ENCODE measurements at regions not wholly inside any gene's neighbourhood (a gene's known extent, or its start where the extent isn't known, plus 50 kb on each side); places are given as distances from the start of the nearest gene placed in this dataset.

GRCh38 chr4:180190382-180190781 is 2052.8 kb upstream of the TENM3 start:
- H3K36me3 ChIP-seq (ENCODE audit: control insufficient read depth, insufficient read depth, low read length): no peaks in the 10 kb centered on the region
- H3K4me3 ChIP-seq (ENCODE audit: low read depth, low read length): no peak overlapping the region
- WGBS (ENCODE audit: insufficient coverage): no CpG with 5 or more reads among the region's 2 CpGs
- no peaks in the 10 kb centered on the region for H3K4me1 ChIP-seq (ENCODE audit: control insufficient read depth, insufficient read depth, low read length)
- no peak overlapping the region for H3K27ac ChIP-seq (ENCODE audit: low read depth, low read length)
- no peaks in the 10 kb centered on the region for H3K27me3 ChIP-seq (ENCODE audit: control insufficient read depth, insufficient read depth, low read length)
- no peaks in the 10 kb centered on the region for H3K9me3 ChIP-seq (ENCODE audit: control insufficient read depth, insufficient read depth, low read length)
- no peak for DNase-seq (ENCODE audit: low read depth in 4 of 6, low spot score in 6 of 6)

- no peaks in the 10 kb centered on the region for H3K4me1 ChIP-seq (ENCODE audit: control insufficient read depth, insufficient read depth, low read length)
- H3K9me3 ChIP-seq (ENCODE audit: control insufficient read depth, insufficient read depth, low read length): no peaks in the 10 kb centered on the region
- no peaks in the 10 kb centered on the region for H3K36me3 ChIP-seq (ENCODE audit: control insufficient read depth, insufficient read depth, low read length)
- H3K27me3 ChIP-seq (ENCODE audit: control insufficient read depth, insufficient read depth, low read length): no peaks in the 10 kb centered on the region
- H3K4me3 ChIP-seq (ENCODE audit: low read depth, low read length): no peak overlapping the region
- no peak for DNase-seq (ENCODE audit: low read depth in 4 of 6, low spot score in 6 of 6)
- no peak overlapping the region for H3K27ac ChIP-seq (ENCODE audit: low read depth, low read length)
- 63% methylated on average over 5 of the region's 6 CpGs for WGBS (ENCODE audit: insufficient coverage)
Observed at GRCh38 chr4:180197471-180197870, 2045.7 kb upstream of the TENM3 start.

- WGBS (ENCODE audit: insufficient coverage): 91% methylated on average over 3 of the region's 3 CpGs
- Histone ChIP-seq H3K4me1 (ENCODE audit: control insufficient read depth, insufficient read depth, low read length) (no peaks in the 10 kb centered on the region), H3K4me3 (ENCODE audit: low read depth, low read length) (no peak overlapping the region), H3K9me3 (ENCODE audit: control insufficient read depth, insufficient read depth, low read length) (no peaks in the 10 kb centered on the region), H3K27ac (ENCODE audit: low read depth, low read length) (no peak overlapping the region), H3K36me3 (ENCODE audit: control insufficient read depth, insufficient read depth, low read length) (no peaks in the 10 kb centered on the region), H3K27me3 (ENCODE audit: control insufficient read depth, insufficient read depth, low read length) (no peaks in the 10 kb centered on the region)
- DNase-seq (ENCODE audit: low read depth in 4 of 6, low spot score in 6 of 6): no peak
Observed at GRCh38 chr4:180203349-180203748, 2039.9 kb upstream of the TENM3 start.

GRCh38 chr4:180205276-180205675 is 2037.9 kb upstream of the TENM3 start:
- H3K9me3 ChIP-seq (ENCODE audit: control insufficient read depth, insufficient read depth, low read length): no peaks in the 10 kb centered on the region
- no peaks in the 10 kb centered on the region for H3K36me3 ChIP-seq (ENCODE audit: control insufficient read depth, insufficient read depth, low read length)
- H3K4me3 ChIP-seq (ENCODE audit: low read depth, low read length): no peak overlapping the region
- WGBS (ENCODE audit: insufficient coverage): no CpG with 5 or more reads among the region's 4 CpGs
- H3K27ac ChIP-seq (ENCODE audit: low read depth, low read length): no peak overlapping the region
- DNase-seq (ENCODE audit: low read depth in 4 of 6, low spot score in 6 of 6): no peak
- H3K27me3 ChIP-seq (ENCODE audit: control insufficient read depth, insufficient read depth, low read length): no peaks in the 10 kb centered on the region
- no peaks in the 10 kb centered on the region for H3K4me1 ChIP-seq (ENCODE audit: control insufficient read depth, insufficient read depth, low read length)

GRCh38 chr4:180207921-180208320 is 2035.3 kb upstream of the TENM3 start:
- Histone ChIP-seq H3K4me1 (ENCODE audit: control insufficient read depth, insufficient read depth, low read length) (no peaks in the 10 kb centered on the region), H3K36me3 (ENCODE audit: control insufficient read depth, insufficient read depth, low read length) (no peaks in the 10 kb centered on the region), H3K9me3 (ENCODE audit: control insufficient read depth, insufficient read depth, low read length) (no peaks in the 10 kb centered on the region), H3K27me3 (ENCODE audit: control insufficient read depth, insufficient read depth, low read length) (no peaks in the 10 kb centered on the region), H3K4me3 (ENCODE audit: low read depth, low read length) (no peak overlapping the region), H3K27ac (ENCODE audit: low read depth, low read length) (no peak overlapping the region)
- WGBS (ENCODE audit: insufficient coverage): no CpG with 5 or more reads among the region's 1 CpG
- no peak for DNase-seq (ENCODE audit: low read depth in 4 of 6, low spot score in 6 of 6)

GRCh38 chr4:180217070-180217469 is 2026.1 kb upstream of the TENM3 start:
- Histone ChIP-seq H3K4me1 (ENCODE audit: control insufficient read depth, insufficient read depth, low read length) (no peaks in the 10 kb centered on the region), H3K4me3 (ENCODE audit: low read depth, low read length) (no peak overlapping the region), H3K9me3 (ENCODE audit: control insufficient read depth, insufficient read depth, low read length) (no peaks in the 10 kb centered on the region), H3K27me3 (ENCODE audit: control insufficient read depth, insufficient read depth, low read length) (no peaks in the 10 kb centered on the region), H3K27ac (ENCODE audit: low read depth, low read length) (no peak overlapping the region), H3K36me3 (ENCODE audit: control insufficient read depth, insufficient read depth, low read length) (no peaks in the 10 kb centered on the region)
- no peak for DNase-seq (ENCODE audit: low read depth in 4 of 6, low spot score in 6 of 6)
- WGBS (ENCODE audit: insufficient coverage): no CpG with 5 or more reads among the region's 1 CpG

GRCh38 chr4:180219080-180219479 is 2024.1 kb upstream of the TENM3 start:
- no peaks in the 10 kb centered on the region for H3K4me1 ChIP-seq (ENCODE audit: control insufficient read depth, insufficient read depth, low read length)
- no peak for DNase-seq (ENCODE audit: low read depth in 4 of 6, low spot score in 6 of 6)
- WGBS (ENCODE audit: insufficient coverage): no CpG with 5 or more reads among the region's 3 CpGs
- H3K9me3 ChIP-seq (ENCODE audit: control insufficient read depth, insufficient read depth, low read length): no peaks in the 10 kb centered on the region
- no peak overlapping the region for H3K4me3 ChIP-seq (ENCODE audit: low read depth, low read length)
- H3K27ac ChIP-seq (ENCODE audit: low read depth, low read length): no peak overlapping the region
- H3K36me3 ChIP-seq (ENCODE audit: control insufficient read depth, insufficient read depth, low read length): no peaks in the 10 kb centered on the region
- H3K27me3 ChIP-seq (ENCODE audit: control insufficient read depth, insufficient read depth, low read length): no peaks in the 10 kb centered on the region

- H3K4me3 ChIP-seq (ENCODE audit: low read depth, low read length): no peak overlapping the region
- no peaks in the 10 kb centered on the region for H3K9me3 ChIP-seq (ENCODE audit: control insufficient read depth, insufficient read depth, low read length)
- no CpG with 5 or more reads among the region's 1 CpG for WGBS (ENCODE audit: insufficient coverage)
- no peaks in the 10 kb centered on the region for H3K4me1 ChIP-seq (ENCODE audit: control insufficient read depth, insufficient read depth, low read length)
- no peaks in the 10 kb centered on the region for H3K36me3 ChIP-seq (ENCODE audit: control insufficient read depth, insufficient read depth, low read length)
- no peak for DNase-seq (ENCODE audit: low read depth in 4 of 6, low spot score in 6 of 6)
- no peaks in the 10 kb centered on the region for H3K27me3 ChIP-seq (ENCODE audit: control insufficient read depth, insufficient read depth, low read length)
- no peak overlapping the region for H3K27ac ChIP-seq (ENCODE audit: low read depth, low read length)
Observed at GRCh38 chr4:180225977-180226376, 2017.2 kb upstream of the TENM3 start.

GRCh38 chr4:180234730-180235129 is 2008.5 kb upstream of the TENM3 start:
- 100% methylated on average over 1 of the region's 3 CpGs for WGBS (ENCODE audit: insufficient coverage)

GRCh38 chr4:180240670-180241069 is 2002.5 kb upstream of the TENM3 start:
- WGBS (ENCODE audit: insufficient coverage): 91% methylated on average over 2 of the region's 2 CpGs
- Histone ChIP-seq H3K4me3 (ENCODE audit: low read depth, low read length) (no peak overlapping the region), H3K9me3 (ENCODE audit: control insufficient read depth, insufficient read depth, low read length) (no peaks in the 10 kb centered on the region), H3K4me1 (ENCODE audit: control insufficient read depth, insufficient read depth, low read length) (no peaks in the 10 kb centered on the region), H3K36me3 (ENCODE audit: control insufficient read depth, insufficient read depth, low read length) (no peaks in the 10 kb centered on the region), H3K27me3 (ENCODE audit: control insufficient read depth, insufficient read depth, low read length) (no peaks in the 10 kb centered on the region), H3K27ac (ENCODE audit: low read depth, low read length) (no peak overlapping the region)
- no peak for DNase-seq (ENCODE audit: low read depth in 4 of 6, low spot score in 6 of 6)

More at GRCh38 chr4:180234730-180235129, 2008.5 kb upstream of the TENM3 start:
- Histone ChIP-seq H3K27me3 (ENCODE audit: control insufficient read depth, insufficient read depth, low read length) (no peaks in the 10 kb centered on the region), H3K4me3 (ENCODE audit: low read depth, low read length) (no peak overlapping the region), H3K4me1 (ENCODE audit: control insufficient read depth, insufficient read depth, low read length) (no peaks in the 10 kb centered on the region), H3K9me3 (ENCODE audit: control insufficient read depth, insufficient read depth, low read length) (no peaks in the 10 kb centered on the region), H3K27ac (ENCODE audit: low read depth, low read length) (no peak overlapping the region), H3K36me3 (ENCODE audit: control insufficient read depth, insufficient read depth, low read length) (no peaks in the 10 kb centered on the region)
- DNase-seq (ENCODE audit: low read depth in 4 of 6, low spot score in 6 of 6): no peak

All from spinal cord (tissue), 9 donors.